GM12892 (cell line): ENCODE measurements at regions not wholly inside any gene's neighbourhood (a gene's known extent, or its start where the extent isn't known, plus 50 kb on each side); places are given as distances from the start of the nearest gene placed in this dataset.
"Not testable (repeated sequence)": the region's sequence is repeated elsewhere in the genome, so short reads cannot be mapped to it uniquely, and the experiment has no call there.

Experiments used
- DNase-seq: peaks from one replicate; pipeline ENCODE4 v3.0.0; 2011; ENCODE audit not compliant: insufficient read length
- FAIRE-seq: peaks from 2 replicates; lab custom pipeline; 2011; peaks lifted over from hg19 to GRCh38; lab: Jason Lieb, UNC
- POLR2A ChIP-seq: IDR thresholded peaks from 2 replicates; pipeline ENCODE4 v1.6.1; 2011; ENCODE audit warnings: low read depth, low read length, control low read depth
- POLR2AphosphoS5 ChIP-seq: IDR thresholded peaks from 2 replicates; pipeline ENCODE4 v1.6.1; 2011; ENCODE audit warnings: low read depth, low read length, control low read depth
- TAF1 ChIP-seq: IDR thresholded peaks from 2 replicates; pipeline ENCODE4 v1.6.1; 2011; ENCODE audit warnings: low read depth, mild to moderate bottlenecking, control low read depth, low read length, borderline replicate concordance

DNA sequence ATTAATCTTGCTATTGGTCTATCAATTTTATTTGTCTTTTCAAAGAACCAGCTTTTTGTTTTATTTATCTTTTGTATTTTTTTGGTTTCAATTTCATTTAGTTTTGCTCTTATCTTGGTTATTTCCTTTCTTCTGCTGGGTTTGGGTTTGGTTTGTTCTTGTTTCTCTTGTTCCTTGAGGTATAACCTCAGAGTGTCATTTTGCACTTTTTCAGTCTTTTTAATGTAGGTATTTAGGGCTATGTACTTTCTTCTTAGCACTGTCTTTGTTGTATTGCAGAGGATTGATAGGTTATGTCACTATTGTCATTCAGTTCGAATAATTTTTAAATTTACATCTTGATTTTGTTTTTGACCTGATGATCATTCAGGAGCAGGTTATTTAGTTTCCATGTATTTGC lies 92.7 kb upstream of the DCD start:
- FAIRE-seq (no peak), DNase-seq (no peak)
- no peak for TF ChIP-seq POLR2AphosphoS5
- TF ChIP-seq POLR2A = no peak
- no peak for TF ChIP-seq TAF1

DNA sequence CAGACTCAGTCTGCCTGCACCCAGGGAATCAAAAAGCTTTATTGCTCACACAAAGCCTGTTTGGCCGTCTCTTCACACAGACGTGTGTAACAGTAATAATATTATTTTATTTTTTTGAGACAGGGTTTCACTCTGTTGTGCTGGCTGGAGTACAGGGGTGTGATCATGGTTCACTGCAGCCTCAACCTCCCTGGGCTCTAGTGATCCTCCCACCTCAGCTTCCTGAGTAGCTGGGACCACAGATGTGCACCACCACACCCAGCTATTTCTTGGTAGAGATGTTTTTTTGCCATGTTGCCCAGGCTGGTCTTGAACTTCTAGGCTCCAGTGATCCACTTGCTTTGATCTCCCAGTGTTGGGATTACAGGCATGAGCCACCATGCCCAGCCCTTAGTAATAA lies 88.4 kb upstream of the DCD start:
- DNase-seq = no peak
- no peak for FAIRE-seq
- TF ChIP-seq POLR2AphosphoS5 (no peak), POLR2A (no peak), TAF1 (no peak)

DNA sequence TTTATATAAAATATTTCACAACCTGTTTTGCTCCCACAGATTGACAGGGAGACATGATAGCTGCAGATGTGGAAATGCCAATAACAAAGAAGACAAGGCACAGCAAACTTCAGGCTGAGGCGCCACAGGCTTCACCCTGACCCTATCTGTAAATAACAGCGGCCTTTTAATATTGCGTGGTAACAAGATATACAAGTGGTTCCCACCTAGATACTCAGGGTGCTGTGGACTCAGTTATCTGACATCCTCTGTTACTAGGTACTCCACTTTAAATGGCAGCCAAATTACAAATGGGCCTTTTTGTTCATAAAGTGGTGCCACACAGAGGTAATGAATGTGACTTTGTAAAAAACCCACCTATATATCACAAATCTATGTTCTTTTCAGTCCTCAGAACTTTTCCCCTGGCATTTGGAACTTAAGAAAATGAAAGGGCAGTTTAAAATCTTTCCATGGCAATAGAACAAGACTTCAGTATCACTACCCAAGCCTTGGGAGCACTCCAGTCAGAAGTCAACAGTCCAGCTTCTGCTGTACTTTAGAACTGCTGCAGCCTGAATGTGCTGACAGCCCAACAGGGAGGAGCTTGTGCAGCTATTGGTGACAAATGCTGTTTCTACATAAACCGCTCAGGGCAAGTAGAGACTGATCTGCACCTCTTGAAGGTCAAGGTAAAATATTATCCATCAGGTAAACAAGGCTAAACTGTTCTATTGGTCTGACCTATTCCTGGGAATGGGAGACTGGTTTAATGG lies 86.2 kb upstream of the DCD start:
- DNase-seq = no peak
- no peak for FAIRE-seq
- no peak for TF ChIP-seq TAF1
- TF ChIP-seq POLR2AphosphoS5 = no peak
- no peak for TF ChIP-seq POLR2A

DNA sequence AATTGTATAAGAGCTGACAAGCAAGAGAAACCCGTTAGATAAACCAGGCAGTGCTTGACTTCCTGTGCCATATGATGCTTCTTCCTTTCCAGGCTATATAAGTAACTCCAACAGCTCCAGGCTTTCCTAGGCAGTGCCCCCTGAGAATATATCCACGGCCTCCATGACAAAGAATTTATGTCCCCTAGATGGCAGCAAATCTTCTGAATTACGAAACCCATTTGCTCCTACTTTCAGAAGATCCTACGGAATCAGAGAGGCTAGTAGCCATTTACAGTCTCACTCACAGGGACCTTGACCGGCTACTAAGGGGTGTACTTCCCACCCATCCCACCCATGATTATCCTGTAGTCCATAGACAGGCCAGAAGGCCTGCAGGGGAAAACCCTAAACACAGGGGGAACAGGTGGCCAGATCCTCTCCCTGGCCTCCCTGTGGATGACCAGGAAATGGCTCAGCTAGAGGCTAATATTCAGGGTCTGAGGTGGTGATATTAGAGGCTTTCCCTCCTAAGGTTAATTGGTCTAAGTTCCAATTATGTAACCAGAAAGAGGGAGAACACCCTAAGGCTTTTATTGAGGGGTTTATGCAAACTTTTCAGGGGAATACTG lies 77.2 kb upstream of the DCD start:
- FAIRE-seq (no peak), DNase-seq (no peak)
- TF ChIP-seq POLR2A (no peak), POLR2AphosphoS5 (no peak), TAF1 (no peak)

GRCh38 chr12:54723379-54724256 lies 75.5 kb upstream of the DCD start:
- FAIRE-seq = peak; percentile 86
- no peak for TF ChIP-seq POLR2AphosphoS5
- no peak for TF ChIP-seq TAF1
- TF ChIP-seq POLR2A = no peak

GRCh38 chr12:54721312-54721711 lies 73.1 kb upstream of the DCD start:
- DNase-seq (no peak), FAIRE-seq (no peak)
- TF ChIP-seq POLR2AphosphoS5 = no peak
- TF ChIP-seq POLR2A = no peak
- no peak for TF ChIP-seq TAF1

More at GRCh38 chr12:54723379-54724256, 75.5 kb upstream of the DCD start:
- no peak for DNase-seq

- no peak for TF ChIP-seq TAF1
- FAIRE-seq (no peak), DNase-seq (no peak)
Measured at GRCh38 chr12:54719691-54720090, 71.5 kb upstream of the DCD start.

DNA sequence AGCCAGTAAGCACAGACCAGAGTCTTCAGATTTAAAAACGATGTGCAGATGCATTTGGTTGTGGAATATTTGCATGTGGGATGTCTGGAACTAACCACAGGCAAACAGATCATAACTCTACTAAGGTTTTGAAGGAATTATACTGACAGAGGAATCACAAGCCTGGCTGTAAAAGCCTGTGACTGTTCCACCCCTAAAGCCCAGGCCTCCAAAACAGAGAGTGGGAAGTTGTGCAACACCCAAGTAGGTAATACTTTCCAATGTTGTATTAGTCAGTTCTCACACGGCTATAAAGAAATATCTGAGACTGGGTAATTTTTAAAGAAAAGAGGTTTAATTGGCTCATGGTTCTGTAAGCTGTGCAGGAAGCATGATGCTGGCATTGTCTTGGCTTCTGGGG lies 68.1 kb upstream of the DCD start:
- no peak for DNase-seq
- no peak for FAIRE-seq
- no peak for TF ChIP-seq POLR2A
- TF ChIP-seq TAF1 = no peak
- TF ChIP-seq POLR2AphosphoS5 = no peak

DNA sequence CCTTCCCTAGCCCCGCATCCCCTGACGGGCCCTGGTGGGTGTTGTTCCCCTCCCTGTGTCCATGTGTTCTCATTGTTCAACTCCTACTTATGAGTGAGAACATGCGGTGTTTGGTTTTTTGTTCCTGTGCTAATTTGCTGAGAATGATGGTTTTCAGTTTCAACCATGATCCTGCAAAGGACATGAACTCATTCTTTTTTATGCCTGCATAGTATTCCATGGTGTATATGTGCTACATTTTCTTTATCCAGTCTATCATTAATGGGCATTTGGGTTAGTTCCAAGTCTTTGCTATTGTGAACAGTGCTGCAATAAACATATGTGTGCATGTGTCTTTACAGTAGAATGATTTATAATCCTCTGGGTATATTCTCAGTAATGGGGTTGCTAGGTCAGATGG lies 65.7 kb upstream of the DCD start:
- not testable (repeated sequence) for DNase-seq, FAIRE-seq

DNA sequence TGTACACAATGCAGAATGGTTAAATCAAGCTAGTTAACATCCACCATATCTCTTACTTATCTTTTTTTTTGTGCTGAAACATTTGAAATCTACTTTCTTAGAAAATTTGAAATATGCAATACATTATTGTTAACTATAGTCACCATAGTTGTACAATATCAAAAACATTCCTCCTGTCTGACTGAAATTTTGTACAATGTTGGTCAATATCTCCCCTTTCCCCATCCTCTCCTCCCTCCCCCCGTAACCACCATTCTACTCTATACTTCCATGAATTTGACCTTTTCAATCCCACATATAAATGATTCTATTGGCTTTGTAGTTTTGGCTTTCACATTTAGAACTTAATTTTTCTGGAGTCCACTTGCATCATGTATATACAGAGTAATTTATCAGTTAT lies 63.5 kb upstream of the DCD start:
- TF ChIP-seq TAF1 (no peak), POLR2A (no peak), POLR2AphosphoS5 (no peak)
- DNase-seq (no peak), FAIRE-seq (no peak)

DNA sequence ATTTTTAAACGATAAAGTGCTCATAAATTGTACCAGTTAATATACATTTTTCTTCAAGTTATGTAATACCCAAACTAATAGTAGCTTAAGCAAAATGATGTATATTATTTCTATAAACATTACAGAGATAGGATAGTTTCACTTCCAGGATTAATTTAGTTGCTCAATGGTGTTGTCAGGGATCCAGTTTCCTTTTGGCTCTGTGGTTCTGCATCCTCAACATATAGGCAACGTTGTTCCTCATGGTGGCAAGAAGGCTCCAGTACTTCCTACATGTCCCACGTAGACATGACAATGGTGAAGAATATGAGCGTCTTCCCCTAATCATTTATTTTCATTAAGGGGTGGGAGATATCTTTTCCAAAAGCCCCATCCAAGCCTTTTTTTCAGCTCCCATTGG lies 60.7 kb upstream of the DCD start:
- FAIRE-seq (no peak), DNase-seq (no peak)
- TF ChIP-seq POLR2AphosphoS5 = no peak
- no peak for TF ChIP-seq POLR2A
- TF ChIP-seq TAF1 = no peak

DNA sequence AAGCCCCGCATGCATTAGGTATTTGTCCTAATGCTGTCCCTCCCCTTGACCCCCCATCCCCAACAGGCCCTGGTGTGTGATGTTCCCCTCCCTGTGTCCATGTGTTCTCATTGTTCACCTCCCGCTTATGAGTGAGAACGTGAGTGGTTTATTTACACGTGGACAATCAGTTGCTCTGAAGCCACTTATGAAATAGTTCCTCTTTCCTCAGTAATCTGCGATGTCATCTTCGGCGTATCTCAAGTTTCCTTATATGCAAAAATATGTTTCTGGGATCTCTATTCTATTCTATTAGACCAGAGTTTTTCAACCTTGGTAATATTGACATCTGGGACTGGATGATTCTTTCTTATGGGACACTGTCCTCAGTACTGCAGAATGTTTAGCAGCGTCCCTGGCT lies 56.0 kb upstream of the DCD start:
- FAIRE-seq = no peak
- no peak for DNase-seq
- TF ChIP-seq POLR2AphosphoS5 (no peak), POLR2A (no peak), TAF1 (no peak)

DNA sequence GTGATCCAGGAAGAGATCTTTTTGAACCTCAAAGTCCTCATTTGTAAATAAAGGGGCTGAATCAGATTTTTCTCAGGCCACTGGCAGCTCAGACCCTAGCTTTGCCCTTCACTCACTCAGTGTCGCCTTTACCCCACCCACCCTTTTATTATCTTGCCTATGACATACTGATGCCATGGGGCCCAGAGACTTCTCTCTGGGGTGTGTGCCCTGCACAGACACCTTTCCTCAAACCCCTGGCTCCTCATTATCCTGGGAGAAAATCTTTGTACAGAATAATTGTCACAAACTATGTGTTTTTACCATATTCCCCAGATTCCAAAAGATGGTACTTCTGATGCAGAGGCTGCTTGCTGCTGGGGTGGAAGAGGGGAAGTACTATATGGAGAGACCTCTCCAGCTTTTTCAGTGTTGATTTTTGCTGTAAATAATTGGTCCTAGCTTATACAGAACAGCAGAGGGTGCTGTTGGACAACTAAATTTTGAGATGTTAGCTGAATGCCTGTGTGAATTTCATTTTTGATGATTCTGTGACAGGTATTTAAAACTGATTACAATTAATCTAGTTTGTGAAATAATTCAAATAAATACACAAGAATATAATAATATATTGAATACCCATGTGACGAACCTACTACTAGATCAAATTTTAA lies 53.9 kb upstream of the DCD start:
- FAIRE-seq (peak; percentile 73), DNase-seq (no peak)
- TF ChIP-seq POLR2AphosphoS5 (no peak), TAF1 (no peak), POLR2A (no peak)
